GM12875 (cell line): ENCODE measurements at regions not wholly inside any gene's neighbourhood (a gene's known extent, or its start where the extent isn't known, plus 50 kb on each side); places are given as distances from the start of the nearest gene placed in this dataset.

ENCODE experiments used
- H3K4me3 ChIP-seq: one replicate; pipeline ENCODE4 v1.5.1; 2011; ENCODE audit warnings: low read depth, low read length, control low read depth
- TF ChIP-seq, protein P1 (sequence below): IDR thresholded peaks from 2 replicates; pipeline ENCODE4 v1.5.1; 2011; ENCODE audit warnings: low read depth, mild to moderate bottlenecking, control low read depth, inconsistent platforms, low read length, moderate library complexity, borderline replicate concordance; ENCODE audit not compliant: insufficient read depth

DNA sequence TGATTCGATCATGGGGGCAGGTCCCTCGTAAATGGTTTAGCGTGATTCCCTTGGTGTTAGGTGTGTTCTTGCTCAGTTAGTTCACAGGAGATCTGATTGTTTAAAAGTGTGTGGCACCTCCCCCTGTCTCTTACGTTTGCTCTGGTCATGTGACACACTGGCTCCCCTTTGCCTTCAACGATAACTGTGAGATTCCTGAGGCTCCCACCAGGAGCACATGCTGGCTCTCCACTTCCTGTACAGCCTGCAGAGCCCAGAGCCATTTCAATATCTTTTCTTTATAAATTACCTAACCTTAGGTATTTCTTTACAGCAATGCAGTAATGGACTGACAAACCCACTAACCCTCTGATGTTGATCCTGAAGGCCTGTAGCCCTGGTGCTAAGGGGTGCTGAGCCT lies 141.9 kb downstream of the FCRL5 start:
- no peak overlapping the region for H3K4me3 ChIP-seq
- TF ChIP-seq, protein P1, sequence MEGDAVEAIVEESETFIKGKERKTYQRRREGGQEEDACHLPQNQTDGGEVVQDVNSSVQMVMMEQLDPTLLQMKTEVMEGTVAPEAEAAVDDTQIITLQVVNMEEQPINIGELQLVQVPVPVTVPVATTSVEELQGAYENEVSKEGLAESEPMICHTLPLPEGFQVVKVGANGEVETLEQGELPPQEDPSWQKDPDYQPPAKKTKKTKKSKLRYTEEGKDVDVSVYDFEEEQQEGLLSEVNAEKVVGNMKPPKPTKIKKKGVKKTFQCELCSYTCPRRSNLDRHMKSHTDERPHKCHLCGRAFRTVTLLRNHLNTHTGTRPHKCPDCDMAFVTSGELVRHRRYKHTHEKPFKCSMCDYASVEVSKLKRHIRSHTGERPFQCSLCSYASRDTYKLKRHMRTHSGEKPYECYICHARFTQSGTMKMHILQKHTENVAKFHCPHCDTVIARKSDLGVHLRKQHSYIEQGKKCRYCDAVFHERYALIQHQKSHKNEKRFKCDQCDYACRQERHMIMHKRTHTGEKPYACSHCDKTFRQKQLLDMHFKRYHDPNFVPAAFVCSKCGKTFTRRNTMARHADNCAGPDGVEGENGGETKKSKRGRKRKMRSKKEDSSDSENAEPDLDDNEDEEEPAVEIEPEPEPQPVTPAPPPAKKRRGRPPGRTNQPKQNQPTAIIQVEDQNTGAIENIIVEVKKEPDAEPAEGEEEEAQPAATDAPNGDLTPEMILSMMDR: no peak

DNA sequence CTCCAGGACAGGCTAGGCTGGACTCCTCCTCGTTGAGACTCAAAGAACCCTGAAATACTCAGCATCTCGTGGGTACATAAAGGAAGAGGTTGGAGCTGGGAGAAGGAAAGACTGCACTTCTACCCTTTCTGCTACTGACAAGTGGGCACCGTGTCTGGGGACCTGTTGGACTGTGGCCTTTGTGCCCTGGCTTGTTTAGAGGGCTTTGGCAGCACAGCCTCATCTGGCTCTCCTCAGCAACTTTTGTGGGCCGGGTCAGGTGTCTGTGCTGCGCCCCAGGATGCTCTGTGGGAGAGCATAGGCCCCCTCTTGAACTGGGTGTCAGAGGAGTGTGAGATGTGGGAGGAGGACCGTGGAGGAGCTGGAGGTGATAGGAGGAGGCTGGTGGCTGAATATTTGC lies 142.4 kb downstream of the FCRL5 start:
- TF ChIP-seq, protein P1: no peak
- no peak overlapping the region for H3K4me3 ChIP-seq

DNA sequence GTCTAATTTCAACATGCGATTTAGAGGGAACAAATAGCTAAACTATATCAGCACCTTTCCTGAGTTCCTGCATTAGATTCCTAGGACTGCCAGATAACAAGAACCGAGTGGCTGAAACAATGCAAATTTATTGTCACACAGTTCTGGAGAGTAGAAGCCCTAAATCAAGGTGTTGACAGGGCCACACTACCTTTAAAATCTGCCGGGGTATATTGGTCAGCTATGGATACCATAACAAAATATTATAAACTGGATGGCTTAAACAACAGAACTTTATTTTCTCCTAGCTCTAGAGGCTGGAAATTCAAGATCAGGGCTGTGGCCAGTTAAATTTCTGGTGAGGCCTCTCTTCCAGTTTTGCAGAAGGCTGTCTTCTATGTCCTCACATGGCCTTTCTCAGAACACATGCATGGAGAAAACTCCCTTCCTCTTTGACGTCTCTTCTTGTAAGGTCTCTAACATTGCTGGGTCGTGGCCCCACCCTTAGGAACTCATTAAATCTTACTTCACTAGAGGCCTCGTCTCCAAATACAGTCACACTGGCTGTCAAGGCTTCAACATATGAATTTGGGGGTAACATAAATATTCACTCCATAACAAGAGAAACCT lies 144.3 kb downstream of the FCRL5 start:
- TF ChIP-seq, protein P1: no peak

DNA sequence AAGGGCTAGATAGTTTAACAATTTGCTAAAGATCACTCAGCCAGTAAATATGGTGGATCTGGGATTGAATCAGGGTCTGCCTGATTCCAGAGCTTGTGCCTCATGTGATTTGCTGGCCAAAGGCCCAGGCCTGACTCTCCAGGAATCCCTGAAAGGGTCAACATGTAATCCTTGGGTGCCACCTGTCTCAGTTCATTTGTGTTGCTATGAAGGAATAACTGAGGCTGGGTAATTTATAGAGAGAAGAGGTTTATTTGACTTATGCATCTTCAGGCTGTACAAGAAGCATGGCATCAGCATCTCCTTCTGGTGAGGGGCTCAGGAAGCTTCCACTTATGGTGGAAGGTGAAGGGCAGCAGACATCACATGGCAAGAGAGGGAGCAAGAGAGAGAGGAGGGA lies 144.9 kb downstream of the FCRL5 start:
- no peak overlapping the region for H3K4me3 ChIP-seq
- TF ChIP-seq, protein P1: no peak

More for the DNA sequence above, 144.3 kb downstream of the FCRL5 start:
- H3K4me3 ChIP-seq: no peak overlapping the region

DNA sequence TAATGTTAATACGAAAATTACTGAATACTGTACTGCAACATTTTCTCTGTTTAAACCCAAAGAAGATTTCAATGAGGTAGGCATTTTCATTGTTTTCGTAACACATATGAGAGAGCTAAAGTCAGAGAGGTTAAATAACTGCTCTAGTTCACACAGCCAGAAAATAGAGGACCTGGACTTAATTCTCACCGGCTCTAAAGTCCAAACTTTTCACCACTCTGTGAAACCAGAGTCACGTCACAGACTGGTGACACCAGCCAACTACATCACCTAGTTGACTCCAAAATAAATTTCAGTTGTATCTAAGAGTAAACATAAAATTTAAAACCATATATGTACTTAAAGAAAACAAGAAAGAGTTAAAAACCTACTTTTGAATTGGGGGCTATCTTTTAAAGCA lies 146.7 kb downstream of the FCRL5 start:
- TF ChIP-seq, protein P1: no peak
- no peak overlapping the region for H3K4me3 ChIP-seq

DNA sequence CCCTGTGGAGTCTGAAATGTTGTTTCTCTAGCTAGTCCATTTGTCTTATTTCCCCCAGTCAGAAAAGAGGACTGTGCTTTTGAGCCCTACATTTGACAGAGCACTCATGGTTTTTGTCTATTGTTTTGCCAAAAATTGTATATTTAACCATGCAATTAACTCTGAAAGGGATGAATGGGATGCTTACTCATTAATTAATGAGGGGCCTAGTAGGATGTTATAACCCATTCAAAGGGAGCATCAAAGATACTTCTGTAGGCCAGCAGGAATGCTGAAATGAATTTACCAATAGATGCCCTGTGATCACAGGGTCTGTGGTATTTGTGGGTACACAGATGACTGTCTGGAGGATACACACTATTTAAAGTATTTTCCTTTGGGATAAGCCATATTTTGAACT lies 147.7 kb downstream of the FCRL5 start:
- TF ChIP-seq, protein P1: no peak
- H3K4me3 ChIP-seq: no peak overlapping the region

DNA sequence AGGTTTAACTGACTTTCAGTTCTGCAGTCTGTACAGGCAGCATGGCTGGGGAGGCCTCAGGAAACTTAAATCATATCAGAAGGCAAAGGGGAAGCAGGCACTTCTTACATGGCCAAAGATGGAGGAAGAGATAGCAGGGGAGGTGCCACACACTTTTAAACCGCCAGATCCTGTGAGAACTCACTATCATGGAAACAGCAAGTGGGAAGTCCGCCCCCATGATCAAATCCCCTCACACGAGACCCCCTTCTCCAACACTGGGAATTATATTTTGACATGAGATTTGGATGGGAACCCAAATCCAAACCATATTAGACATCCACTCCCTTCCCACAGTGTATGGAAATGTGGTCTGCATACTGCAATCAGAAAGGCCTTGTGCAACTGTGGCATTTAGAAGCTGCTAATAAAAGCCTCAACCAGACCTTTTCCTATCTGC lies 148.2 kb downstream of the FCRL5 start:
- H3K4me3 ChIP-seq: no peak overlapping the region
- TF ChIP-seq, protein P1: no peak
